Activated B cell treated with CpG ODN at 0.5 μM for 24 hours (primary cell): ENCODE measurements at regions not wholly inside any gene's neighbourhood (a gene's known extent, or its start where the extent isn't known, plus 50 kb on each side); places are given as distances from the start of the nearest gene placed in this dataset.

ENCODE experiments used
- ATAC-seq: fragments of 200-7000 bp; cut with Tn5 transposase; one replicate; pipeline ENCODE4 v1.10.0; 2021; ENCODE audit warnings: low read depth, mild to moderate bottlenecking, moderate library complexity
- CTCF ChIA-PET: fragments of 350-600 bp; sonication (Branson Sonifier 250); formaldehyde crosslinking; loops from one replicate; lab custom pipeline; 2021; ENCODE audit warnings: antibody characterized with exemption; lab: Charles Lee
- POLR2A ChIA-PET: fragments of 350-600 bp; sonication (Branson Sonifier 250); formaldehyde crosslinking; loops from one replicate; lab custom pipeline; 2021; ENCODE audit warnings: antibody characterized with exemption; lab: Charles Lee
- DNase-seq: peaks from one replicate; pipeline ENCODE4 v3.0.0; 2022
- H3K27ac Mint-ChIP-seq: one replicate; pipeline ENCODE4 v1.8.0; 2020; ENCODE audit warnings: mixed read lengths
- H3K27me3 Mint-ChIP-seq: one replicate; pipeline ENCODE4 v1.8.0; 2021; ENCODE audit warnings: mixed read lengths
- H3K36me3 Mint-ChIP-seq: one replicate; pipeline ENCODE4 v1.8.0; 2021; ENCODE audit warnings: low read depth, mixed read lengths
- H3K4me1 Mint-ChIP-seq: one replicate; pipeline ENCODE4 v1.8.0; 2021; ENCODE audit warnings: mixed read lengths
- H3K4me3 Mint-ChIP-seq: one replicate; pipeline ENCODE4 v1.8.0; 2020; ENCODE audit warnings: mild to moderate bottlenecking, mixed read lengths
- H3K9me3 Mint-ChIP-seq: one replicate; pipeline ENCODE4 v1.8.0; 2020; ENCODE audit warnings: mixed read lengths
- intact Hi-C: fragments of 100-400 bp; cut with micrococcal nuclease; formaldehyde crosslinking; loops from one replicate; pipeline ENCODE4 v1.15.1; 2024
- TF ChIP-seq, protein P1 (sequence below): fragments of 200-600 bp; IDR thresholded peaks from one replicate; pipeline ENCODE4 v1.8.0; 2022; ENCODE audit warnings: antibody characterized with exemption, mild to moderate bottlenecking

- CTCF ChIA-PET: no interaction called here
- peaks cover 12% of the 10 kb centered on the region for H3K4me1 Mint-ChIP-seq
- TF ChIP-seq, protein P1, sequence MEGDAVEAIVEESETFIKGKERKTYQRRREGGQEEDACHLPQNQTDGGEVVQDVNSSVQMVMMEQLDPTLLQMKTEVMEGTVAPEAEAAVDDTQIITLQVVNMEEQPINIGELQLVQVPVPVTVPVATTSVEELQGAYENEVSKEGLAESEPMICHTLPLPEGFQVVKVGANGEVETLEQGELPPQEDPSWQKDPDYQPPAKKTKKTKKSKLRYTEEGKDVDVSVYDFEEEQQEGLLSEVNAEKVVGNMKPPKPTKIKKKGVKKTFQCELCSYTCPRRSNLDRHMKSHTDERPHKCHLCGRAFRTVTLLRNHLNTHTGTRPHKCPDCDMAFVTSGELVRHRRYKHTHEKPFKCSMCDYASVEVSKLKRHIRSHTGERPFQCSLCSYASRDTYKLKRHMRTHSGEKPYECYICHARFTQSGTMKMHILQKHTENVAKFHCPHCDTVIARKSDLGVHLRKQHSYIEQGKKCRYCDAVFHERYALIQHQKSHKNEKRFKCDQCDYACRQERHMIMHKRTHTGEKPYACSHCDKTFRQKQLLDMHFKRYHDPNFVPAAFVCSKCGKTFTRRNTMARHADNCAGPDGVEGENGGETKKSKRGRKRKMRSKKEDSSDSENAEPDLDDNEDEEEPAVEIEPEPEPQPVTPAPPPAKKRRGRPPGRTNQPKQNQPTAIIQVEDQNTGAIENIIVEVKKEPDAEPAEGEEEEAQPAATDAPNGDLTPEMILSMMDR: no peak
- DNase-seq: no peak
- intact Hi-C loops: no loop called here
- H3K27me3 Mint-ChIP-seq: no peaks in the 10 kb centered on the region
- no peak overlapping the region for H3K27ac Mint-ChIP-seq
- ATAC-seq: no peak
- H3K4me3 Mint-ChIP-seq: no peak overlapping the region
- POLR2A ChIA-PET: no interaction called here
- H3K36me3 Mint-ChIP-seq: no peaks in the 10 kb centered on the region
- peaks cover 3% of the 10 kb centered on the region for H3K9me3 Mint-ChIP-seq
Observed at GRCh38 chr5:120236360-120236759, 227.7 kb upstream of the PRR16 start.

- CTCF ChIA-PET: no interaction called here
- H3K9me3 Mint-ChIP-seq: no peaks in the 10 kb centered on the region
Observed at GRCh38 chr5:120239086-120239485, 225.0 kb upstream of the PRR16 start.

DNA sequence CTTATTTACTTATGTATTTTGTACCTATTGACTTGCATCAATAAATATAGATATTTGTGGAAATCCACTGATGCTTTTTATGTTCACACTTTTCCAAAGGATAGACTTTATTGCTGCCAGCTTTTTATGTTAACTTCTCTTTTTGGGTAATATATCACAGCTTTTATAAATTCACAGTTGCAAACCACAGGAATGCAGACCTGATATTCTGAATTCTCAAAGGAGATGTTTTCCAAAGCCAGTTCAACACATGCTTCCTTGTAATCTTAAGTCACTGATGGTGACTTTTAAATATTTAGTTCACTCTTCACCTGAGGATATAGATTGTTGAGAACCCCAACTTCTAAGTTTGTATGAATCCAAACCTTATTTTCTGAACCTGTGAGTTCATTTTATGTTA, 223.4 kb upstream of the PRR16 start:
- POLR2A ChIA-PET: no interaction called here
- TF ChIP-seq, protein P1: no peak

More at GRCh38 chr5:120239086-120239485, 225.0 kb upstream of the PRR16 start:
- peaks cover 12% of the 10 kb centered on the region for H3K4me1 Mint-ChIP-seq
- DNase-seq: no peak
- no peak for ATAC-seq
- no peaks in the 10 kb centered on the region for H3K27me3 Mint-ChIP-seq
- POLR2A ChIA-PET: no interaction called here
- H3K27ac Mint-ChIP-seq: no peak overlapping the region
- intact Hi-C loops: no loop called here
- no peaks in the 10 kb centered on the region for H3K36me3 Mint-ChIP-seq
- H3K4me3 Mint-ChIP-seq: no peak overlapping the region
- TF ChIP-seq, protein P1: no peak

DNA sequence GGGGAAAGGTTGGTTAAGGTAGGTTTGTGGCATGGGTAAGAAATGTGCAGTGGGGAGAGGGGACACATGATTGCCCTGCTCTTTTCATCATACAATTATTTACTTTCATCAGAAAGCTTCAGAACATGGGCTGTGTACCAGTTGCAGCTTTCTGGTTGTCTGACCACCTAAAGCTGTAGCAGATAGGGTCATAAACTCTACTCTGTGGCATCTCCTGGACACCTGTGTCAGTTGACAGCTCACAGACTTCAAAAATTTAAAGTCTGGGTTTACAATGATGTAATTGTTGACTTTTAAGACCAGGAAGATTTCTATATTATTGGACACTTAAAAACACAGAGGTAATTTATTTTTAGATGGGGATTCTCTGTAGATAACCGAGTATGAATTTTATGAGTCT, 222.7 kb upstream of the PRR16 start:
- DNase-seq (no peak), ATAC-seq (no peak)
- H3K4me3 Mint-ChIP-seq: no peak overlapping the region
- intact Hi-C loops: no loop called here
- TF ChIP-seq, protein P1: no peak
- H3K27me3 Mint-ChIP-seq: no peaks in the 10 kb centered on the region
- no peaks in the 10 kb centered on the region for H3K36me3 Mint-ChIP-seq
- H3K4me1 Mint-ChIP-seq: peaks cover 10% of the 10 kb centered on the region
- no peaks in the 10 kb centered on the region for H3K9me3 Mint-ChIP-seq
- CTCF ChIA-PET: no interaction called here
- POLR2A ChIA-PET: no interaction called here
- no peak overlapping the region for H3K27ac Mint-ChIP-seq

More for the DNA sequence above, 223.4 kb upstream of the PRR16 start:
- H3K36me3 Mint-ChIP-seq: no peaks in the 10 kb centered on the region
- no peak overlapping the region for H3K27ac Mint-ChIP-seq
- CTCF ChIA-PET: no interaction called here
- no peak for ATAC-seq
- H3K27me3 Mint-ChIP-seq: no peaks in the 10 kb centered on the region
- intact Hi-C loops: no loop called here
- H3K4me3 Mint-ChIP-seq: no peak overlapping the region
- H3K9me3 Mint-ChIP-seq: no peaks in the 10 kb centered on the region
- peaks cover 12% of the 10 kb centered on the region for H3K4me1 Mint-ChIP-seq
- no peak for DNase-seq

- Mint-ChIP-seq H3K9me3 (no peaks in the 10 kb centered on the region), H3K36me3 (no peaks in the 10 kb centered on the region), H3K27ac (no peak overlapping the region), H3K4me3 (no peak overlapping the region), H3K27me3 (no peaks in the 10 kb centered on the region), H3K4me1 (peaks cover 2% of the 10 kb centered on the region)
- TF ChIP-seq, protein P1: no peak
- ATAC-seq (no peak), DNase-seq (no peak)
- intact Hi-C loops: no loop called here
- ChIA-PET CTCF (no interaction called here), POLR2A (no interaction called here)
Observed at GRCh38 chr5:120251898-120252297, 212.2 kb upstream of the PRR16 start.
